ENCODE measurements at regions not wholly inside any gene's neighbourhood (a gene's known extent, or its start where the extent isn't known, plus 50 kb on each side); places are given as distances from the start of the nearest gene placed in this dataset.

DNA sequence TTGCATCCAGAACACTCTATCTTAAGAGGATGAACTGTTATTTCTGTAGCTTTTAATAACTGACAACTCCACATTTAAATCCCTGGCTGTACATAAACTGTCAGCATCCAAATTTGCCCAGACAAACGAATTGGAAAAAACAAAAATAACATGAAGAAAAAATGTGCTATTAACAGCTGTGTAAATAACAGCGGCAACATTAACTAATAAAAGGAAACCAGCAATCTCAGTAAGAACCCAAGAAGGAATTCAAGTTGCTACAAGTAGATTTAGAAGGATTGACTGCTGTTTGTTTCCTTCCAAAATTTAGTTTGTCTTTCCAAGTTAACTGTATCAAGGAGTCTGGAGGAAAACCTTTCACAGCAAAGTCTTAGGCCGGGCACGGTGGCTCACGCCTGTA lies 550.6 kb upstream of the MDFIC2 start:
- DNase-seq (ENCODE audit: insufficient read length) (no peak), FAIRE-seq (no peak)
- no peak for TF ChIP-seq POLR2A (IDR thresholded peaks at IDR 0.05; ENCODE audit: low read depth, low read length)
- no peak for TF ChIP-seq TAF1 (IDR thresholded peaks at IDR 0.05; ENCODE audit: borderline replicate concordance, low read depth, low read length)
- TF ChIP-seq POLR2AphosphoS5 (IDR thresholded peaks at IDR 0.05; ENCODE audit: low read depth, low read length) = no peak

DNA sequence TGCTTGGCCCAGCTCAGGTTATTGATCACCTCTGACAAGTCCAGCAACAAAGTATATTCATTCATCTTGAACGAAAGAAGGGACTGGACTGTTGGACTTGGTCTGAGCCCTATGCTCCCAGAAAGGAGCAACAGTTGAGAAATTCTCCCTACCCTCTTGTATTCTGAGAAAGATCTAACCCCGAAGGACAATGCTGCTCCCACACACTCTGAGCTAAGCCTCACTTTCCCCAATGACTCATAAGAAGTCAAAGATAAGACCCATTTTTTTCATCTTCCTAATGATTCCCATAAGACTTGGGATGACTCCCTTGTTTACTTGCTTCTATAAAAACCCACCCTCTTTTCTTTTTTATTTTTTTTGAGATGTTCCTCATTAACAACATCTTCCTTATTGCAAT lies 549.4 kb upstream of the MDFIC2 start:
- FAIRE-seq (no peak), DNase-seq (ENCODE audit: insufficient read length) (no peak)
- no peak for TF ChIP-seq TAF1 (IDR thresholded peaks at IDR 0.05; ENCODE audit: borderline replicate concordance, low read depth, low read length)
- no peak for TF ChIP-seq POLR2AphosphoS5 (IDR thresholded peaks at IDR 0.05; ENCODE audit: low read depth, low read length)
- TF ChIP-seq POLR2A (IDR thresholded peaks at IDR 0.05; ENCODE audit: low read depth, low read length) = no peak

DNA sequence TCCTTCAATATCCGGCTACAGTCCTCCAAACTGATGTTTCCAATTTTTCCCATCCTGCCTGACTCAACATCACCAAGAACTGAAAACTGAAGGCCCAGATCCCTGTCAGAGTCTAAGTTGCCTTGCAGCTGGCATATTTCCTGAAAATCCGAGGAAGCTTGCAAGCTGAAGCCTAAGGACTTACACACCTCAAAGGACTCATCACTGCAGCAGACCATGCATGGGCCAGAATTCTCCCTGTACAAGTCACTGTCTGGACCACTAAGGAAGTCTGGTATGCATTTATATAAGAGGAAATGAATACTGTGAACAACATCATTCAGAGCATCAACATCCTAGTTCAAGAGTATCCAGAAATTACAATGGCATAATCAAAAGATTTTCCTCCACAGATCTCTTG lies 548.8 kb upstream of the MDFIC2 start:
- FAIRE-seq (no peak), DNase-seq (ENCODE audit: insufficient read length) (no peak)
- TF ChIP-seq TAF1 (IDR thresholded peaks at IDR 0.05; ENCODE audit: borderline replicate concordance, low read depth, low read length) = no peak
- no peak for TF ChIP-seq POLR2AphosphoS5 (IDR thresholded peaks at IDR 0.05; ENCODE audit: low read depth, low read length)
- no peak for TF ChIP-seq POLR2A (IDR thresholded peaks at IDR 0.05; ENCODE audit: low read depth, low read length)

DNA sequence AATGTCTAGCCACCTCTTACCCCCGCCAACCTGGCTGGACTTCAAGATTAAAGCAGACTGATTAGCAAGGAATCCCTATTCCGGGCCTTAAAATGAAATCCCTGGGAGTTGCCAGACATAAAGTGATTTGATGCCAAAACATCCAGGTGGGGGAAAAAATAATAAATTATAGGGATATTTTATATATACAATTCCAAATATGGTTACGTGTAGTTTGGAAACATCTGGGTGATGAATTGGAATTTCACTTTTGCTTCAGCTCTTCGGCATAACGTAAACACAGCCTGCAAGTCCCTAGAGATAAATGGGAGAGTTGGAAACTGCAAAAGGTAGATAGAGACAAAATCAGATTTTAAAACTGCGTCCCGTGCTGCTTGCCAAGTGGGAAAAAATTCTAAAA lies 545.5 kb upstream of the MDFIC2 start:
- TF ChIP-seq POLR2A (IDR thresholded peaks at IDR 0.05; ENCODE audit: low read depth, low read length) = no peak
- no peak for TF ChIP-seq POLR2AphosphoS5 (IDR thresholded peaks at IDR 0.05; ENCODE audit: low read depth, low read length)
- DNase-seq (ENCODE audit: insufficient read length) (no peak), FAIRE-seq (no peak)

DNA sequence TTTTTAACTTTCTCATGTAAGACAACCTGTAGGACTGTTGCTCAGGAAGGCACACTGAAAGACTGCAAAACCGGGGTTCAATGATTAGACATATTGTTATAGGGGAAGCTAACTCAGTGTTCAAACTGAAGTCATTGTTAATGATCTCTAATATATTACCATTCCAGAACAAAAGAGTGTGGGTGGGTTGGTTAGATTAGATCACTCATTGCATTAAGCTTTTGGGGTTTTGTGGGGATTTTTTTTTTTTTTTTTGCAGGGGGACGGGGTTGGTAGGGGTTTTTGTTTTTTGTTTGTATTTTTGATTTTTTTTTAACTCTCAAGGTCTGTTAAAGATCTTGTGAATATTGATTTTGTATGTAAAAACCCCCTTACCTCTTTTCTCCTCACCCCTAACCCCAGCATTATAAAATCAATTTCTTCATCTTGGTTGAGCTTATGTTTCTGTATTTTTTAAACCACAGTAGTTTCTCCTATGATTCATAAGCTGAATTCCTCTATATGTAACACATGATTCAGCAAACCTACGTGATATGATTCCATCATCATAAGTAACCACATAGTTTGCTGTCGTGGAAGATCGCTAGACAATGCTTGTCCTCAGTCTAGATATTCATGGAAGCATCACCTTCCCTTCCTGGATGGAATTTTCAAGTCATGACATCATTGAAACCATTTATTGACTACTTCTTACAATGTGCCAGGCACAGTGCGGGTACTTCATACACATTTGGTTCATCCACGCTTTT lies 544.1 kb upstream of the MDFIC2 start:
- FAIRE-seq = peak; percentile 56
- DNase-seq (ENCODE audit: insufficient read length) = no peak
- TF ChIP-seq POLR2AphosphoS5 (IDR thresholded peaks at IDR 0.05; ENCODE audit: low read depth, low read length) (no peak), POLR2A (IDR thresholded peaks at IDR 0.05; ENCODE audit: low read depth, low read length) (no peak), TAF1 (IDR thresholded peaks at IDR 0.05; ENCODE audit: borderline replicate concordance, low read depth, low read length) (no peak)

DNA sequence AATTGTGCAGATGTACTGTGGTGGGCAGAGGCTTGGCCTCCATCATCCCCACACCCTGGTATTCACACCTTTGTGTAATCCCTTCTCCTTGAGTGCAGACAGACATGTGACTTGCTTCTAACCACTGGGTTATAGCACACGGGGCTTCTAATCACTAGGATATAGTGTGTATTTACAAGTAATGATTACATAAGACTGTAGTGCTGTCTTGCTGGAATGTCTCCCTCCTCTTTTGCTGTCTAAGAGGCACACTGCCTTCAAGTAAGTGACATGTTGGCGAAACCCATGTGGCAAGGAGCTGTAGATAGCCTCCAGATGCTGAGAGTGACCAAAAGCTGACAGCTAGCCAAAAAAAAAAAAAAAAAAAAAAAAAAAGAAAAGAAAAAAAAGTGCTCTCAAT lies 542.7 kb upstream of the MDFIC2 start:
- DNase-seq (ENCODE audit: insufficient read length) (no peak), FAIRE-seq (no peak)
- TF ChIP-seq POLR2A (IDR thresholded peaks at IDR 0.05; ENCODE audit: low read depth, low read length) (no peak), TAF1 (IDR thresholded peaks at IDR 0.05; ENCODE audit: borderline replicate concordance, low read depth, low read length) (no peak), POLR2AphosphoS5 (IDR thresholded peaks at IDR 0.05; ENCODE audit: low read depth, low read length) (no peak)

DNA sequence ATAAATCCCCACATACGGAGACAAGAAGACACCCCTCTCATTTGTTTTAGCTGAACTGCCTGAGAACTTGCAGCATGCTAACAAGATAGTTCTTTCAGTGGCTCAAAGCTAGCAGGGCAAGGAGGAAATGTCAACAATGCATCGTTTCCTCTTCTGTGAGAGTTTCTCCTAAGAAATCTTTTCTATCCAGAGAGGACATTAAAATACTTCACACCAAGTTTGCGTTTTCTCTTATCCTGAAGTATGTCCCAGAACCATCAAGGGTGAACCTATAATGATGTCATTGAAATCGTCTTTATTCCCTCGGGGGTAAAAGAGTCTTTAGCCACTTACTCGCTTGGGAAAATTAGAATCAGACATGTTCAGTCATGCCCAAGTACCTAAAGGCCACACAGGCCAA lies 541.7 kb upstream of the MDFIC2 start:
- FAIRE-seq = no peak
- DNase-seq (ENCODE audit: insufficient read length) = no peak
- TF ChIP-seq POLR2AphosphoS5 (IDR thresholded peaks at IDR 0.05; ENCODE audit: low read depth, low read length) (no peak), POLR2A (IDR thresholded peaks at IDR 0.05; ENCODE audit: low read depth, low read length) (no peak), TAF1 (IDR thresholded peaks at IDR 0.05; ENCODE audit: borderline replicate concordance, low read depth, low read length) (no peak)

DNA sequence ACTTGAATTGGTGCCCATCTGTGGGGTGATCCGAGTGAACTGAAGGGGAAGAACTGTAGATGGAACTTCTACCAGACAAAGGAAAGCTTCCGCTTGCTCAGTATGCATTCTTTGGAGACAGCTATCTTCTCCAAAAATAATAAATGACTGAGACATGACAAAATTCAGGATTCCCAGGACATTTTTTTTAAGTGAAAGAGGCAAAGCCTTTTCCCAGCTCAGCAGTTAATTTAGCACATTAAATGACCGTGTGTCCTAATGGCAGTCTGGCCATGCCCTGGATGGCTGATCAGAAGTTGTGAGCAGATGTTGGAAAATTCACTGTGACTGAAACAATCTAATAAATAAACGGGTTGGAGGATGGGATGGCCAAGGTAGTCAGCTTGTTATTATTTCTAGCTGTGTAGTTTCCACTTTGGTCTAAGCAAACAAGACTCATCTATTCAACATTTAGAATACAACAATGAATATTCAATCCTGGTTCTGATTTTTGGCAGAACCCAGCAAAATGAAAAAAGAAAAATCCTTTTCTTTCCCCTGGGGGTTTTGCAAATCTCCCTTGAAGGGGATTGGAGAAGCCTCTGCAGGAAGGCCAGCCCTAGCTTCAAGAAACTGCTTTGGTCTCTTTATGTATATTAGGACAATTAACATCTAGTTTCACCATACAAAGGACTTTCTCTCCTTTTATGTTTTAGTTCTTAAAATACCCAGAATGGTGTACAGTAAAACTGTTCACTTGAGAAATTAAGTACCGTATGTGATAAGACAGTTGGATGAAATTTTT lies 540.9 kb upstream of the MDFIC2 start:
- DNase-seq (ENCODE audit: insufficient read length) (no peak), FAIRE-seq (no peak)
- TF ChIP-seq TAF1 (IDR thresholded peaks at IDR 0.05; ENCODE audit: borderline replicate concordance, low read depth, low read length) (no peak), POLR2A (IDR thresholded peaks at IDR 0.05; ENCODE audit: low read depth, low read length) (no peak), POLR2AphosphoS5 (IDR thresholded peaks at IDR 0.05; ENCODE audit: low read depth, low read length) (no peak)

DNA sequence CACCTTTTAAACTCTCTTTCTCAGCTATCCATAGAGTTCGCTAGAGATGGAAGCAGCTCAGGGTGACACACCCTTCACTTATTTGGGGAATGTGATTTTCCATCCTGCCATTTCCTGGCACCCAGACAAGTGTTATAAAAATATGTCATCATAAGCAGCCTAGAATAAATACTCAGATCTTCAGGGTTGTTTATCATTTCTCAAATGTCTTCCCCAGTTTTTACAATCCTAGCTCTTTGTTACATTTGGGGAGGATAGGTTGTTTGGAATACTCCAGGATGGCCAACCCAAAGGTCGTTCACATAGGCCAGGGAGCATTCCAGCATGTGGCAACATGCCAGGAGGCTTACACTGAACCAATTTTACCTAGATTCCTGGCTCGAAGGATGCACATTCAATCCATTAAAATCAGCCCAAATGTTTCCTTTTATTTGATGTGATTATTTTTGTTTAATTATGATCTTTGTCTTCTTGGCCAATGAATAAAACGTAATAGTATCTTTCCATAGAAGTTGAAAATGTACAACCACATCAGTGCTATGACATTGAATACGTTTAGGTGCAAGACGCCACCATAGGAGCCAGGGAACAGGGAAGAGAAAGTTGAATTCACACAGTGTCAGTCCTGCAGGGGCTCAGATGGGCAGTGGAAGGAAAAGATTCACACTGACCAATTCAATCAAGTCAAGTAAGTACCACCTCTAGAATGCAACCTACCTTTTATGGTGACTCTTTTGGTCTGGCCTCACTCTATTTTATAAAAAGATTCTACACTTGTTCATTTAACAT lies 537.7 kb upstream of the MDFIC2 start:
- FAIRE-seq = no peak
- no peak for DNase-seq (ENCODE audit: insufficient read length)
- TF ChIP-seq POLR2A (IDR thresholded peaks at IDR 0.05; ENCODE audit: low read depth, low read length) = no peak

DNA sequence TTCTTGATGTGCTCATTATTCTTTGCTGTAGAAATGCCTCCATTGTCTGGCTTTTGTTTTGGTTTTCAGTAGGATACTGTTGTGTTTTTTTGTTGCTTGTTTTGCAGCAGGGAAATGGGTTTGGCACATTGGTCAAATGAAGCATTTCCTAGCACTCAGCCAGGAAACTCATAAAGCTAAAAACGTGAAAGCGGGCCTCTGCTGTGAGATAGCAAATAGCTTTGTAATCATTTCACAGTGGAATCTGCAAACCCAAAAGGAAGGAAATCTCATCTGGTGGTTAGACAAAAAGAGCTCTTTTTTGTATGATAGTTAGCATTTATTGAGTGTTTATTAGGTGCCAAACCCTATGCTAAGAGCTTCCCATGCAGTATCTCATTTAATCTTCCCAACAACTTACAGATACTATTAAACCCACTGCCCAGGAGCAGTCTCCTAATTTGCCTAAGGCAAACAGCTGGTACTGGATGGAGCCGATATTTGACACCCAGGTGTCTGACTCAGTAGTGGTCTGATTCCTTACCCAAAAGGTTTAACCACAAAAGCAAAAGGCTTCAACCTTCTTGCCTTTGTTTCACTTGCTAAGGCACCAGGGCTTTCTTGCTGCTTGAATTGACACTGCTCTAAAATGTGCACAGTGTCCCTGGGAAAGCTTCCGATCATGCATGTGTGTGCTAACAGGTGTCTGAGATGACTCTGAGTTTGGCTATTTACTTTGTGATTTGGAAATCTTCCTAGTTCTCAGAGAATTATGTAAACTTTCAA lies 527.9 kb upstream of the MDFIC2 start:
- no peak for FAIRE-seq
- no peak for DNase-seq (ENCODE audit: insufficient read length)
- no peak for TF ChIP-seq POLR2AphosphoS5 (IDR thresholded peaks at IDR 0.05; ENCODE audit: low read depth, low read length)
- TF ChIP-seq POLR2A (IDR thresholded peaks at IDR 0.05; ENCODE audit: low read depth, low read length) = no peak

DNA sequence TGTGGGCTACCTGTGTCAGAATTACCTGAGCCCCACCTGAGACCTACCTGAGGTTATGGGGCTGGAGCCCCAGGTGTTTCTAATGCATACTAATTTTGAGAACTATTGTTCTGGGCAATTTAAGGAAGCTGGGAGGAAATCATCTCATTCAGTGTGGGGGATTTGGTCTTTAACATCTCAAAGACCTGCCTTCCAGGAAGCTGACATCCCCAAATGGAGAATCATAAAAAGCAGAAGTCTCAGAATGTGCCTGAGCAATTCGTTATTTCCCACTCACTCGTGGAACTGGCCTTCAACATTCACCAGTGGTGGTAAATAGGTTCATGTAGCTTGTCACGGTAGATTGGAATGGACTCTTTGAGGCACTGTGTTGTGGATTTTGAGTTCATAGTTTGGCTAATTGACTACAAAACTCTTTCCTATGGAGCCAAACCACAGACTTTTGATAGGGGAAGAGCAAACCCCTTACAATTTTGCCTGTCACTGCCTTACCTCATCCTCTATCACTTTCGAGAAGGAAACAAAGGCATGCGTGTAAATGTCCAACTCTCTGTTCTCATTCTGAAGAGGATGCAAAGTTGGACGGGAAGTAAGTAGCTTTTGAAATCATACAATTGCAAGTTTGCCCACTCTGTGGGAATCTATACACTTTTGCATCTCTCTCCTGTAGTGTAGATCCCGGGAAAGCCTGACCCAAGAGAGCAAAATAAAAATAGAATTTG lies 521.0 kb upstream of the MDFIC2 start:
- DNase-seq (ENCODE audit: insufficient read length) (no peak), FAIRE-seq (no peak)
- TF ChIP-seq POLR2A (IDR thresholded peaks at IDR 0.05; ENCODE audit: low read depth, low read length) (no peak), POLR2AphosphoS5 (IDR thresholded peaks at IDR 0.05; ENCODE audit: low read depth, low read length) (no peak), TAF1 (IDR thresholded peaks at IDR 0.05; ENCODE audit: borderline replicate concordance, low read depth, low read length) (no peak)
